ENCODE measurements at regions not wholly inside any gene's neighbourhood (a gene's known extent, or its start where the extent isn't known, plus 50 kb on each side); places are given as distances from the start of the nearest gene placed in this dataset.

- TF ChIP-seq CTCF (IDR thresholded peaks at IDR 0.05) (no peak), JUND (IDR thresholded peaks at IDR 0.05) (no peak), RXRA (IDR thresholded peaks at IDR 0.05; ENCODE audit: borderline replicate concordance, low read depth) (no peak), FOXJ3 (CRISPR knock-in tag; IDR thresholded peaks at IDR 0.05) (no peak), RCOR1 (IDR thresholded peaks at IDR 0.05; ENCODE audit: low read length) (no peak), TAF1 (IDR thresholded peaks at IDR 0.05; ENCODE audit: borderline replicate concordance, low read depth, low read length) (no peak), POLR2AphosphoS5 (IDR thresholded peaks at IDR 0.05; ENCODE audit: low read depth, low read length) (no peak), YY1 (IDR thresholded peaks at IDR 0.05; ENCODE audit: low read depth) (no peak), RAD21 (IDR thresholded peaks at IDR 0.05; ENCODE audit: low read length) (no peak), MEF2A (IDR thresholded peaks at IDR 0.05; ENCODE audit: borderline replicate concordance, low read depth) (no peak)
- TF ChIP-seq, protein P1, sequence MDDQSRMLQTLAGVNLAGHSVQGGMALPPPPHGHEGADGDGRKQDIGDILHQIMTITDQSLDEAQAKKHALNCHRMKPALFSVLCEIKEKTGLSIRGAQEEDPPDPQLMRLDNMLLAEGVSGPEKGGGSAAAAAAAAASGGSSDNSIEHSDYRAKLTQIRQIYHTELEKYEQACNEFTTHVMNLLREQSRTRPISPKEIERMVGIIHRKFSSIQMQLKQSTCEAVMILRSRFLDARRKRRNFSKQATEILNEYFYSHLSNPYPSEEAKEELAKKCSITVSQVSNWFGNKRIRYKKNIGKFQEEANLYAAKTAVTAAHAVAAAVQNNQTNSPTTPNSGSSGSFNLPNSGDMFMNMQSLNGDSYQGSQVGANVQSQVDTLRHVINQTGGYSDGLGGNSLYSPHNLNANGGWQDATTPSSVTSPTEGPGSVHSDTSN (IDR thresholded peaks at IDR 0.05), result no peak
Measured at GRCh38 chr1:192905049-192905448, 96.2 kb downstream of the RGS2 start.
